GM19328 (cell line): ENCODE measurements at regions not wholly inside any gene's neighbourhood (a gene's known extent, or its start where the extent isn't known, plus 50 kb on each side); places are given as distances from the start of the nearest gene placed in this dataset.
"Not testable (repeated sequence)": the region's sequence is repeated elsewhere in the genome, so short reads cannot be mapped to it uniquely, and the experiment has no call there.

ENCODE experiments used
- ATAC-seq: cut with Tn5 transposase; IDR thresholded peaks from one replicate; pipeline ENCODE4 v1.9.1; 2021; ENCODE audit warnings: mild to moderate bottlenecking, moderate library complexity; ENCODE audit not compliant: unreplicated experiment

GRCh38 chrX:86887341-86887740 is 630.3 kb upstream of the KLHL4 start:
- ATAC-seq = no peak

GRCh38 chrX:86910027-86910426 is 607.6 kb upstream of the KLHL4 start:
- ATAC-seq = no peak

DNA sequence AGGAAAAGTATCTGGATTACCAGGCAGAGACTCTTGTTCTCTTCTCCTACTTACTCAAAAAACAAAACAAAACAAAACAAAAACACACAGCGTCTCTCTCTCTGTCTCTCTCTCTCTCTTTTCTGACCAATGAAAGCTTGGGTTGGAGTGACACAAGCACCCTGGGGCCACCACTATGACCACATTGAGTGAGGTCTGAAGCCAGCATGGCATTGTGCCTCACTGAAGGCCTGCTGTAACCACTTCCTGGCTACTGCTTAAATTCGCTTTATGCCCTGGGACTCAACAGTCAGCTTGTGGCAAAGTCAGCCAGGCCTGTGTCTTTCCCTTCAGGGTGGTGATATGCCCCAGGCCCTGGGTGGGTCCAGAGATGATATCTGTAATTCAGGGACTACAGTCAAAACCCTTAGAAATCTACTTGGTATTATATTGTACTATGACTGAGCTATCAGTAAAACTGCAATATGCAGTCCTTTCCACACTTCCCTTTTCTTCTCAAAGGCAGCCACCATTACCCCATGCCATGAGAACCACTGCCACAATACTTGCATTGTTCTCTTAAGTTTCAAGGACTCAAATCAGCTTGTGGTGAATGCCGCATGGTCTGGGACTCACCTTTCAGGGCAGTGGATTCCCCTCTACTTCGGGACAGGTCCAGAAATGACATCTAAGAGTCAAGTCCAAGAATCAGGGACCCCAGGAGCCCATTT is 606.8 kb upstream of the KLHL4 start:
- no peak for ATAC-seq

DNA sequence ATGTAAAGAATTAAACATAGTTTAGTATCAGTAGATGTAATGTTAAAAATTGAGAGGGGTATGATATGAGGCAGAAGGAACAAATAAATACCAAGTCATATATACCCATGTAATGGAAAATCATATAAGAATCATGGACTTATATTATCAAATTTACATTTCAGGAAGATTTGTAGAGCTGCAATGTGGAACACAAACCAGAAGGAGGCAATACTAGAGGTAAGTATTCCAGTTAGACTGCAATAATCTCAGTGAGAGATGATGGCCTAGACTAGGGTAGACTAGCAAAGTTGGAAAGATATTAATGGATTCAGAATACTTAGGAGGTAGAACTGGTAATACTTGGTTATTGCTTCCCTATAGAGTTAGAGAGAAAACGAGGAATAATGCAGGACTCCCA is 603.0 kb upstream of the KLHL4 start:
- ATAC-seq = no peak

GRCh38 chrX:86917959-86918358 is 599.6 kb upstream of the KLHL4 start:
- ATAC-seq = no peak

DNA sequence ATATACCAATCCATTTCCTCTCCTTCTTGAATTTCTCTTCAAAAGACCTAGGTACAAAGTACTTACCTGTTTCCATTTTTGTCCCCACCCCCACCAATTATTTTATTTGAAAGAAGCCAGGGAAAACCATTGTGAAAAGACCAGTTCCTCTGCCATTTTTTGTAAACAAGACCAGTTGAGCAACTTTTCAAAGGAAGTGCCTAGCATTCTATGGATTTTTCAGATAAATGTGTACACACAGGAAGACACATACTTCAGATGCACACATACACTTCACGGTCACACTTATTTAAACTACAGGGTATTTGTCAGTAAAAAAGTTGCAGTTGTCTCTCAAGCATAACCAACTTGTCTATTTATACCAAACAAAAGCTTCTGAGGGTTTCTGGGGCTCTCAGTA is 587.2 kb upstream of the KLHL4 start:
- ATAC-seq = no peak

GRCh38 chrX:86935988-86936387 is 581.6 kb upstream of the KLHL4 start:
- no peak for ATAC-seq

DNA sequence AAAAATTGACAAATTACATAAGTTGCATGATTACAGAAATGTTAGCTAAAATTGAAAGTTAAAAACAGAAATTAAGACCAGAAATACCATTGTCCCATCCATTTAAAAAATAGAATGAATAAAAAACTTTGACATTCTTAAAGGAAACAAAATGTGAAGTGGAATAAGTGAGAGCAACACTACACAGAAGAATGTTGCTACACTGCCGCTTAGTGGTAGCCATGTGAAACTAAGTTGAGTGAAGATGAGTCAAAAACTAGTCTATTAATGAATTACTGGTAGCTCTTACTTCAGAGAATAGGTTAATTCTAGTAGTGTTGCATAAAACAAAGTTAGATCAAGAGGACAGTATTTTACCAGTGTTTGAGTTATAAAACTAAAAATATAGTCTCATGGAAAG is 571.0 kb upstream of the KLHL4 start:
- peak; percentile 87 for ATAC-seq

- no peak for ATAC-seq
Observed at GRCh38 chrX:86964321-86964720, 553.3 kb upstream of the KLHL4 start.

GRCh38 chrX:86981326-86981879 is 536.2 kb upstream of the KLHL4 start:
- ATAC-seq = no peak

- ATAC-seq = not testable (repeated sequence)
Observed at GRCh38 chrX:86987351-86987750, 530.3 kb upstream of the KLHL4 start.

- no peak for ATAC-seq
Observed at GRCh38 chrX:87003031-87003430, 514.6 kb upstream of the KLHL4 start.

DNA sequence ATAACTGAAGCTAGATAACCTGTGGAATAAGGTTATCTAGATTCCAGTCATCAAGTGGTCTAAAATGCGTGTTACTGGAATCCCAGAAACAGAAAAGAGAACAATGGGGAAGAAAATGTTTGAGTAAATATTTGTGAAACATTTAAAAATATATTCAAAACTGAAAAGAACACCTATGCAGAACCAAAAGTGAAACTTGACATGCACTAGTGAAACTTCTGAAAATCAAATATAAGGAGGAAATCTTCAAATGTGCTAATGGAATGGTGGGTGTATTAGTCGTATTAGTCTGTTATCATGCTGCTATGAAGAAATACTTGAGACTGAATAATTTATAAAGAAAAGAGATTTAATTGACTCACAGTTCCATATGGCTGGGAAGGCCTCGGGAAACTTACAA is 512.4 kb upstream of the KLHL4 start:
- no peak for ATAC-seq

DNA sequence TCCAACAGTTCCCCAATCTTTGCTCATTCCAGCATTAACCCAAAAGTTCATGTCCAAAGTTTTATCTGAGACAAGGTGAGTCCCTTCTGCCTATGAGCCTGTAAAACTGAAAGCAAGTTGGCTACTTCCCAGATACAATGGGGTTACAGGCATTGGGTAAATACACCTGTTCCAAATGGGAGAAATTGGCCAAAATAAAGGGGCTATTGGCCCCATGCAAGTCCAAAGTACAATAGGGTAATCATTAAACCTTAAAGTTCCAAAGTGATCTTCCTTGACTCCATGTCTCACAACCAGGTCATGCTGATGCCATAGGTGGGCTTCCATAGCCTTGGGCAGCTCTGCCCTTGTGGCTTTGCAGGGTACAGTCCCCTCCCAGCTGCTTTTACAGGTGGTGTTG is 511.7 kb upstream of the KLHL4 start:
- no peak for ATAC-seq

DNA sequence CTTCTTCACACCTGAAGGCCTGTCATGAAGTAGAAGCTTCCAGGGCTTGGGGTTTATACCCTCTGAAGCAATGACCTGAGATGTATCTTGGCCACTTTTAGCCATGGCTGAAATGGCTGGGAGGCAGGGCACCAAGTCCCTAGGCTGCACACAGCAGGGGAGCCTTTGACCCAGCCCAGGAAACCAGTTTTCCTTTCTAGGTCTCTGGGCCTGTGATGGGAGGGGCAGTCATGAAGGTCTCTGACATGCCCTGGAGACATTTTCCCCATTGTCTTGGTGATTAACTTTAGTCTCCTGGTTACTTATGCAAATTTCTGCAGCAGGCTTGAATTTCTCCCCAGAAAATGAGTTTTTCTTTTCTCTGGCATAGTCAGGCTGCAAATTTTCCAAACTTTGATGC is 511.0 kb upstream of the KLHL4 start:
- ATAC-seq = no peak

DNA sequence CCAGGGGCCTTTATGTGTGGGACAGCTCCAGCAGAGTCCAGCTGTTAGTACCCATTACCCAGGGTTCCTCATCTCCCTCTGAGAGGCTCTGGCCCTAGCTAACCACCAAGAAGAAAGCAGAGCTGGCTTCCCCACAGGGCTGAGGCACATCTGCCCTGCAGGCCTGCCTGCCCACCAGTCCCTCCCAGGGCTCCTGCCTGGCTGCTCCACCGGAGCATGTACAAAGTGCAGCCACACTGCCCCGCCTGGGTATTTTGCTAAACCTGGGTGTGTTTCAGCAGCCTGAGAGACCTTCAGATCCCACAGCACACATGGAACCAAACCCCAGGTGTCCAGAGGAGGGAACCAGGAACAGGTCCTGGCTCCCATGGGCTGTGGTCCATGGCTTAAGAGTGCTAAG is 500.4 kb upstream of the KLHL4 start:
- no peak for ATAC-seq

DNA sequence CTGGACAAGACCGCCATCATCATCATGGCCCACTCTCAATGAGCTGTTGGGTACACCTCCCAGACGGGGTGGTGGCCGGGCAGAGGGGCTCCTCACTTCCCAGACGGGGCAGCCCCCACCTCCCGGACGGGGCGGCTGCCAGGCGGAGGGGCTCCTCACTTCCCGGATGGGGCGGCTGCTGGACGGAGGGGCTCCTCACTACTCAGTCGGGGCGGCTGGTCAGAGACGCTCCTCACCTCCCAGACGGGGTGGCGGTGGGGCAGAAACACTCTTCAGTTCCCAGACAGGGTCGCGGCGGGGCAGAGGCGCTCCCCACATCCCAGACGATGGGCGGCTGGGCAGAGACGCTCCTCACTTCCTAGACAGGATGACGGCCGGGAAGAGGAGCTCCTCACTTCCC is 484.5 kb upstream of the KLHL4 start:
- ATAC-seq = not testable (repeated sequence)

- ATAC-seq = no peak
Observed at GRCh38 chrX:87045352-87045751, 472.2 kb upstream of the KLHL4 start.

- no peak for ATAC-seq
Observed at GRCh38 chrX:87049567-87049966, 468.0 kb upstream of the KLHL4 start.

GRCh38 chrX:87063642-87064041 is 454.0 kb upstream of the KLHL4 start:
- no peak for ATAC-seq

DNA sequence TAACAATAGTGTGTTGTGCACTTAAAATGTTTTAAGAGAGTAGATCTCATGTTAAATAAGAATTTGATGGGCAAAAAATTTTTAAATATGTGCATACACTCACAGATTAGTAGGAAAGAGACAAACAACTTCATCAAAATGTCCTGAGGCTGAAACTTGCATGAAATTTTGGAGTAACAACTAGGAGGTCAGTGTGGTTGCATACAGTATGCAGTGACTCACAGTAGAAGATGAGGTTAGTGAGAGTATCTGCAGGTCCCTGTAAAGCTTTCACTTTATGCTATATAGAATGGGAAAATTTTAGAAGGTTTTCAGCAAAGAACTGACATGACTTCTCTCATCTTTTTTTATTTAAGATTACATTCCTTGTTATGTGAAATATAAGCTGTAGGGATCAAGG is 453.1 kb upstream of the KLHL4 start:
- ATAC-seq = no peak

- no peak for ATAC-seq
Observed at GRCh38 chrX:87067795-87068369, 449.7 kb upstream of the KLHL4 start.

- no peak for ATAC-seq
Observed at GRCh38 chrX:87078231-87078630, 439.4 kb upstream of the KLHL4 start.
